ENCODE measurements at regions not wholly inside any gene's neighbourhood (a gene's known extent, or its start where the extent isn't known, plus 50 kb on each side); places are given as distances from the start of the nearest gene placed in this dataset.

GRCh38 chr16:51682905-51683304 lies 531.8 kb upstream of the SALL1 start:
- no peaks in the 10 kb centered on the region for H3K9me3 ChIP-seq
- H3K27ac Mint-ChIP-seq, result no peak overlapping the region
- H3K4me3 ChIP-seq (ENCODE audit: control insufficient read depth in 1 of 2, extremely low read depth in 1 of 2, low read length in 1 of 2), result no peak overlapping the region
- H3K36me3 ChIP-seq (ENCODE audit: control insufficient read depth in 2 of 2, extremely low read depth in 1 of 2, insufficient read depth in 1 of 2, low read length in 1 of 2), result no peaks in the 10 kb centered on the region
- H3K4me1 Mint-ChIP-seq, result no peaks in the 10 kb centered on the region
- H3K9me3 Mint-ChIP-seq, result peaks cover 15 to 20% (median 18%) of the 10 kb centered on the region in 3 donors
- no CpG with 5 or more reads among the region's 3 CpGs for WGBS (ENCODE audit: insufficient coverage)
- H3K27me3 Mint-ChIP-seq, result no peaks in the 10 kb centered on the region
- H3K4me1 ChIP-seq (ENCODE audit: control insufficient read depth in 1 of 2, extremely low read depth in 1 of 2, insufficient read depth in 2 of 2, low read length in 2 of 2), result no peaks in the 10 kb centered on the region
- no peaks in the 10 kb centered on the region for H3K27me3 ChIP-seq (replicated peaks in 1 of 2; ENCODE audit: control insufficient read depth in 2 of 2, extremely low read depth in 1 of 2, insufficient read depth in 2 of 2, low read length in 1 of 2)
- H3K27ac ChIP-seq (ENCODE audit: low read length), result no peak overlapping the region
- DNase-seq, result no peak
- H3K4me3 Mint-ChIP-seq, result no peak overlapping the region
- ATAC-seq (replicated peaks in 1 of 4), result no peak
- ChIA-PET CTCF (no interaction called here), POLR2A (no interaction called here)
- H3K36me3 Mint-ChIP-seq, result no peaks in the 10 kb centered on the region

- H3K4me1 ChIP-seq (ENCODE audit: control insufficient read depth in 1 of 2, extremely low read depth in 1 of 2, insufficient read depth in 2 of 2, low read length in 2 of 2), result no peaks in the 10 kb centered on the region
- no peaks in the 10 kb centered on the region for H3K9me3 ChIP-seq
- H3K9me3 Mint-ChIP-seq, result peaks cover 4 to 12% (median 9%) of the 10 kb centered on the region in 3 donors
- no peak overlapping the region for H3K27ac ChIP-seq (ENCODE audit: low read length)
- no peak for ATAC-seq (replicated peaks in 1 of 4)
- no peaks in the 10 kb centered on the region for H3K36me3 ChIP-seq (ENCODE audit: control insufficient read depth in 2 of 2, extremely low read depth in 1 of 2, insufficient read depth in 1 of 2, low read length in 1 of 2)
- no peak for DNase-seq
- WGBS (ENCODE audit: insufficient coverage), result 100% methylated on average over 1 of the region's 4 CpGs
- ChIA-PET POLR2A (no interaction called here), CTCF (no interaction called here)
- no peaks in the 10 kb centered on the region for H3K27me3 Mint-ChIP-seq
- no peak overlapping the region for H3K4me3 ChIP-seq (ENCODE audit: control insufficient read depth in 1 of 2, extremely low read depth in 1 of 2, low read length in 1 of 2)
- no peak overlapping the region for H3K4me3 Mint-ChIP-seq
- H3K4me1 Mint-ChIP-seq, result no peaks in the 10 kb centered on the region
- no peak overlapping the region for H3K27ac Mint-ChIP-seq
- H3K27me3 ChIP-seq (replicated peaks in 1 of 2; ENCODE audit: control insufficient read depth in 2 of 2, extremely low read depth in 1 of 2, insufficient read depth in 2 of 2, low read length in 1 of 2), result no peaks in the 10 kb centered on the region
- H3K36me3 Mint-ChIP-seq, result no peaks in the 10 kb centered on the region
Observed at GRCh38 chr16:51674615-51675014, 523.5 kb upstream of the SALL1 start.

- Histone ChIP-seq H3K27ac (ENCODE audit: low read length) (no peak overlapping the region), H3K9me3 (no peaks in the 10 kb centered on the region), H3K4me3 (ENCODE audit: control insufficient read depth in 1 of 2, extremely low read depth in 1 of 2, low read length in 1 of 2) (no peak overlapping the region), H3K36me3 (ENCODE audit: control insufficient read depth in 2 of 2, extremely low read depth in 1 of 2, insufficient read depth in 1 of 2, low read length in 1 of 2) (no peaks in the 10 kb centered on the region), H3K27me3 (replicated peaks in 1 of 2; ENCODE audit: control insufficient read depth in 2 of 2, extremely low read depth in 1 of 2, insufficient read depth in 2 of 2, low read length in 1 of 2) (no peaks in the 10 kb centered on the region), H3K4me1 (ENCODE audit: control insufficient read depth in 1 of 2, extremely low read depth in 1 of 2, insufficient read depth in 2 of 2, low read length in 2 of 2) (no peaks in the 10 kb centered on the region)
- ChIA-PET POLR2A (no interaction called here), CTCF (no interaction called here)
- DNase-seq (no peak), ATAC-seq (replicated peaks in 1 of 4) (no peak)
- WGBS (ENCODE audit: insufficient coverage), result 79% methylated on average over 3 of the region's 3 CpGs
- Mint-ChIP-seq H3K4me1 (no peaks in the 10 kb centered on the region), H3K9me3 (peaks cover 14 to 23% (median 16%) of the 10 kb centered on the region in 3 donors), H3K27me3 (no peaks in the 10 kb centered on the region), H3K4me3 (no peak overlapping the region), H3K27ac (no peak overlapping the region), H3K36me3 (no peaks in the 10 kb centered on the region)
Observed at GRCh38 chr16:51670527-51670926, 519.5 kb upstream of the SALL1 start.

- no peaks in the 10 kb centered on the region for H3K27me3 Mint-ChIP-seq
- Histone ChIP-seq H3K27ac (ENCODE audit: low read length) (no peak overlapping the region), H3K27me3 (replicated peaks in 1 of 2; ENCODE audit: control insufficient read depth in 2 of 2, extremely low read depth in 1 of 2, insufficient read depth in 2 of 2, low read length in 1 of 2) (no peaks in the 10 kb centered on the region), H3K9me3 (no peaks in the 10 kb centered on the region), H3K4me3 (ENCODE audit: control insufficient read depth in 1 of 2, extremely low read depth in 1 of 2, low read length in 1 of 2) (no peak overlapping the region), H3K36me3 (ENCODE audit: control insufficient read depth in 2 of 2, extremely low read depth in 1 of 2, insufficient read depth in 1 of 2, low read length in 1 of 2) (no peaks in the 10 kb centered on the region), H3K4me1 (ENCODE audit: control insufficient read depth in 1 of 2, extremely low read depth in 1 of 2, insufficient read depth in 2 of 2, low read length in 2 of 2) (no peaks in the 10 kb centered on the region)
- no peak overlapping the region for H3K4me3 Mint-ChIP-seq
- H3K9me3 Mint-ChIP-seq, result peaks cover 18 to 21% (median 21%) of the 10 kb centered on the region in 3 donors
- no peak for ATAC-seq (replicated peaks in 1 of 4)
- no peak overlapping the region for H3K27ac Mint-ChIP-seq
- CTCF ChIA-PET, result no interaction called here
- POLR2A ChIA-PET, result no interaction called here
- DNase-seq, result no peak
- no peaks in the 10 kb centered on the region for H3K36me3 Mint-ChIP-seq
- 20% methylated on average over 1 of the region's 6 CpGs for WGBS (ENCODE audit: insufficient coverage)
- H3K4me1 Mint-ChIP-seq, result no peaks in the 10 kb centered on the region
Observed at GRCh38 chr16:51666821-51667220, 515.8 kb upstream of the SALL1 start.

- no peaks in the 10 kb centered on the region for H3K4me1 ChIP-seq (ENCODE audit: control insufficient read depth in 1 of 2, extremely low read depth in 1 of 2, insufficient read depth in 2 of 2, low read length in 2 of 2)
- H3K4me3 ChIP-seq (ENCODE audit: control insufficient read depth in 1 of 2, extremely low read depth in 1 of 2, low read length in 1 of 2), result no peak overlapping the region
- H3K27ac Mint-ChIP-seq, result no peak overlapping the region
- H3K9me3 Mint-ChIP-seq, result peaks cover 16 to 24% (median 21%) of the 10 kb centered on the region in 3 donors
- H3K4me1 Mint-ChIP-seq, result no peaks in the 10 kb centered on the region
- no peaks in the 10 kb centered on the region for H3K9me3 ChIP-seq
- no peak for ATAC-seq (replicated peaks in 1 of 4)
- H3K27me3 ChIP-seq (replicated peaks in 1 of 2; ENCODE audit: control insufficient read depth in 2 of 2, extremely low read depth in 1 of 2, insufficient read depth in 2 of 2, low read length in 1 of 2), result no peaks in the 10 kb centered on the region
- ChIA-PET CTCF (no interaction called here), POLR2A (no interaction called here)
- no peak overlapping the region for H3K4me3 Mint-ChIP-seq
- DNase-seq, result no peak
- WGBS (ENCODE audit: insufficient coverage), result 35% methylated on average over 3 of the region's 6 CpGs
- no peaks in the 10 kb centered on the region for H3K36me3 Mint-ChIP-seq
- no peak overlapping the region for H3K27ac ChIP-seq (ENCODE audit: low read length)
- no peaks in the 10 kb centered on the region for H3K36me3 ChIP-seq (ENCODE audit: control insufficient read depth in 2 of 2, extremely low read depth in 1 of 2, insufficient read depth in 1 of 2, low read length in 1 of 2)
- H3K27me3 Mint-ChIP-seq, result no peaks in the 10 kb centered on the region
Observed at GRCh38 chr16:51666074-51666473, 515.0 kb upstream of the SALL1 start.

GRCh38 chr16:51665436-51665998 lies 514.4 kb upstream of the SALL1 start:
- Mint-ChIP-seq H3K4me3 (no peak overlapping the region), H3K9me3 (peaks cover 14 to 24% (median 21%) of the 10 kb centered on the region in 3 donors), H3K27ac (no peak overlapping the region), H3K36me3 (no peaks in the 10 kb centered on the region), H3K27me3 (no peaks in the 10 kb centered on the region), H3K4me1 (no peaks in the 10 kb centered on the region)
- 93% methylated on average over 2 of the region's 7 CpGs for WGBS (ENCODE audit: insufficient coverage)
- no peak for ATAC-seq (replicated peaks in 1 of 4)
- CTCF ChIA-PET, result no interaction called here
- no peak for DNase-seq
- Histone ChIP-seq H3K4me3 (ENCODE audit: control insufficient read depth in 1 of 2, extremely low read depth in 1 of 2, low read length in 1 of 2) (no peak overlapping the region), H3K4me1 (ENCODE audit: control insufficient read depth in 1 of 2, extremely low read depth in 1 of 2, insufficient read depth in 2 of 2, low read length in 2 of 2) (no peaks in the 10 kb centered on the region), H3K27ac (ENCODE audit: low read length) (no peak overlapping the region), H3K9me3 (no peaks in the 10 kb centered on the region), H3K36me3 (ENCODE audit: control insufficient read depth in 2 of 2, extremely low read depth in 1 of 2, insufficient read depth in 1 of 2, low read length in 1 of 2) (no peaks in the 10 kb centered on the region), H3K27me3 (replicated peaks in 1 of 2; ENCODE audit: control insufficient read depth in 2 of 2, extremely low read depth in 1 of 2, insufficient read depth in 2 of 2, low read length in 1 of 2) (no peaks in the 10 kb centered on the region)
- POLR2A ChIA-PET, result no interaction called here

GRCh38 chr16:51658531-51658930 lies 507.5 kb upstream of the SALL1 start:
- Histone ChIP-seq H3K9me3 (no peaks in the 10 kb centered on the region), H3K27ac (ENCODE audit: low read length) (no peak overlapping the region), H3K36me3 (ENCODE audit: control insufficient read depth in 2 of 2, extremely low read depth in 1 of 2, insufficient read depth in 1 of 2, low read length in 1 of 2) (no peaks in the 10 kb centered on the region), H3K27me3 (replicated peaks in 1 of 2; ENCODE audit: control insufficient read depth in 2 of 2, extremely low read depth in 1 of 2, insufficient read depth in 2 of 2, low read length in 1 of 2) (no peaks in the 10 kb centered on the region), H3K4me3 (ENCODE audit: control insufficient read depth in 1 of 2, extremely low read depth in 1 of 2, low read length in 1 of 2) (no peak overlapping the region), H3K4me1 (ENCODE audit: control insufficient read depth in 1 of 2, extremely low read depth in 1 of 2, insufficient read depth in 2 of 2, low read length in 2 of 2) (no peaks in the 10 kb centered on the region)
- WGBS (ENCODE audit: insufficient coverage), result 97% methylated on average over 6 of the region's 8 CpGs
- ATAC-seq (replicated peaks in 1 of 4) (no peak), DNase-seq (no peak)
- POLR2A ChIA-PET, result no interaction called here
- H3K9me3 Mint-ChIP-seq, result peaks cover 12 to 25% (median 18%) of the 10 kb centered on the region in 3 donors
- CTCF ChIA-PET, result no interaction called here
- no peak overlapping the region for H3K27ac Mint-ChIP-seq
- no peaks in the 10 kb centered on the region for H3K4me1 Mint-ChIP-seq
- no peaks in the 10 kb centered on the region for H3K27me3 Mint-ChIP-seq
- H3K4me3 Mint-ChIP-seq, result no peak overlapping the region
- H3K36me3 Mint-ChIP-seq, result no peaks in the 10 kb centered on the region
